Esophagus muscularis mucosa (tissue), 3 donors: ENCODE measurements at regions not wholly inside any gene's neighbourhood (a gene's known extent, or its start where the extent isn't known, plus 50 kb on each side); places are given as distances from the start of the nearest gene placed in this dataset.

Experiments used
- POLR2A ChIP-seq: fragments of 450-650 bp; IDR thresholded peaks from one replicate; pipeline ENCODE4 v1.6.1; 2017; ENCODE audit warnings: antibody characterized with exemption, moderate library complexity, mild to moderate bottlenecking, low read depth
- POLR2AphosphoS5 ChIP-seq, 2 donors: sonication (generic); formaldehyde crosslinking; IDR thresholded peaks; one replicate each; pipeline ENCODE4 v1.6.1; 2017; ENCODE audit warnings: antibody characterized with exemption in 2 of 2
- TF ChIP-seq, protein P1 (sequence below), 3 experiments: fragments of 200-600 bp in 2 of 3; fragments of 450-650 bp in 1 of 3; sonication (generic) in 2 of 3; IDR thresholded peaks; one replicate each; pipeline ENCODE4 v1.5.1; 2017 to 2019; ENCODE audit warnings: antibody characterized with exemption in 3 of 3, mild to moderate bottlenecking in 2 of 3, moderate library complexity in 1 of 3

DNA sequence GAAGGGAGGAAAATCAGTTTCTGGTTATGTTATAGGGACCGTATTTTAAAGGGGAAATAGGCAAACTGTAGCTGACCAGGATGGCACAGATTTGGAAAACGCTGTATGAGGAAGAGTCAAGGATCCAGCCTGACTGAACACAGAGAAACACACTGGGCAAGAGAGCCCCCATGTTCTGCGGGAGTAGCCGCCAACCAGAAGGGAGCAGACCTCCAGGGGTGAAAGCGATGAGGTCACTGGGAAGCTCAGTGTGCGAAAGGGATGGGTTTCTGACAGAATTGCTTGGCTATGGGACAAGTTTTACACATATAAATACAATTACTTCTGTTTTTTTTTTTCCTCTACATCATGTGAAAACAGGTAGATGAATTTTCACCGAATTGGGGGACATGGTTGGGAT, 291.6 kb upstream of the PODXL start:
- TF ChIP-seq, protein P1, sequence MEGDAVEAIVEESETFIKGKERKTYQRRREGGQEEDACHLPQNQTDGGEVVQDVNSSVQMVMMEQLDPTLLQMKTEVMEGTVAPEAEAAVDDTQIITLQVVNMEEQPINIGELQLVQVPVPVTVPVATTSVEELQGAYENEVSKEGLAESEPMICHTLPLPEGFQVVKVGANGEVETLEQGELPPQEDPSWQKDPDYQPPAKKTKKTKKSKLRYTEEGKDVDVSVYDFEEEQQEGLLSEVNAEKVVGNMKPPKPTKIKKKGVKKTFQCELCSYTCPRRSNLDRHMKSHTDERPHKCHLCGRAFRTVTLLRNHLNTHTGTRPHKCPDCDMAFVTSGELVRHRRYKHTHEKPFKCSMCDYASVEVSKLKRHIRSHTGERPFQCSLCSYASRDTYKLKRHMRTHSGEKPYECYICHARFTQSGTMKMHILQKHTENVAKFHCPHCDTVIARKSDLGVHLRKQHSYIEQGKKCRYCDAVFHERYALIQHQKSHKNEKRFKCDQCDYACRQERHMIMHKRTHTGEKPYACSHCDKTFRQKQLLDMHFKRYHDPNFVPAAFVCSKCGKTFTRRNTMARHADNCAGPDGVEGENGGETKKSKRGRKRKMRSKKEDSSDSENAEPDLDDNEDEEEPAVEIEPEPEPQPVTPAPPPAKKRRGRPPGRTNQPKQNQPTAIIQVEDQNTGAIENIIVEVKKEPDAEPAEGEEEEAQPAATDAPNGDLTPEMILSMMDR (IDR thresholded peaks at IDR 0.05), result no peak
- TF ChIP-seq POLR2A, result no peak
- TF ChIP-seq POLR2AphosphoS5 (IDR thresholded peaks at IDR 0.05), result no peak
